DMS79 treated with DMSO at 0.1 percent for 48 hours (cell line): ENCODE measurements at regions not wholly inside any gene's neighbourhood (a gene's known extent, or its start where the extent isn't known, plus 50 kb on each side); places are given as distances from the start of the nearest gene placed in this dataset.
"Not testable (repeated sequence)": the region's sequence is repeated elsewhere in the genome, so short reads cannot be mapped to it uniquely, and the experiment has no call there.

Source experiments
- DNase-seq: peaks from one replicate; lab custom pipeline; 2025; lab: John Stamatoyannopoulos, UW

- DNase-seq, result no peak
Observed at GRCh38 chr12:59404109-59404650, 191.6 kb upstream of the SLC16A7 start.

- no peak for DNase-seq
Observed at GRCh38 chr12:59403259-59403932, 192.4 kb upstream of the SLC16A7 start.

- DNase-seq, result no peak
Observed at GRCh38 chr12:59401862-59402261, 194.0 kb upstream of the SLC16A7 start.

GRCh38 chr12:59398164-59398563, 197.7 kb upstream of the SLC16A7 start:
- DNase-seq, result no peak

GRCh38 chr12:59396919-59397318, 198.9 kb upstream of the SLC16A7 start:
- DNase-seq, result no peak

- DNase-seq, result no peak
Observed at GRCh38 chr12:59396519-59396918, 199.3 kb upstream of the SLC16A7 start.

GRCh38 chr12:59395310-59395709, 200.5 kb upstream of the SLC16A7 start:
- DNase-seq, result not testable (repeated sequence)

- no peak for DNase-seq
Observed at GRCh38 chr12:59393506-59393905, 202.3 kb upstream of the SLC16A7 start.

- no peak for DNase-seq
Observed at GRCh38 chr12:59389968-59390576, 205.8 kb upstream of the SLC16A7 start.

GRCh38 chr12:59388694-59389093, 207.1 kb upstream of the SLC16A7 start:
- DNase-seq, result no peak

- DNase-seq, result no peak
Observed at GRCh38 chr12:59388176-59388575, 207.7 kb upstream of the SLC16A7 start.

- DNase-seq, result no peak
Observed at GRCh38 chr12:59386236-59386635, 209.6 kb upstream of the SLC16A7 start.

GRCh38 chr12:59383079-59383822, 212.6 kb upstream of the SLC16A7 start:
- DNase-seq, result no peak

GRCh38 chr12:59382282-59383078, 213.3 kb upstream of the SLC16A7 start:
- DNase-seq, result no peak

- DNase-seq, result no peak
Observed at GRCh38 chr12:59381106-59381505, 214.7 kb upstream of the SLC16A7 start.

- no peak for DNase-seq
Observed at GRCh38 chr12:59375633-59376032, 220.2 kb upstream of the SLC16A7 start.

- no peak for DNase-seq
Observed at GRCh38 chr12:59374783-59375182, 221.0 kb upstream of the SLC16A7 start.

GRCh38 chr12:59372956-59373355, 222.9 kb upstream of the SLC16A7 start:
- no peak for DNase-seq

- DNase-seq, result no peak
Observed at GRCh38 chr12:59370933-59371332, 224.9 kb upstream of the SLC16A7 start.

- DNase-seq, result no peak
Observed at GRCh38 chr12:59365133-59365532, 230.7 kb upstream of the SLC16A7 start.

- no peak for DNase-seq
Observed at GRCh38 chr12:59357811-59358210, 238.0 kb upstream of the SLC16A7 start.

GRCh38 chr12:59346248-59346647, 249.6 kb upstream of the SLC16A7 start:
- not testable (repeated sequence) for DNase-seq
